ENCODE measurements at regions not wholly inside any gene's neighbourhood (a gene's known extent, or its start where the extent isn't known, plus 50 kb on each side); places are given as distances from the start of the nearest gene placed in this dataset.
A peak's percentile ranks its signal among the peaks of the same experiment; 100 is the strongest.
"Not testable (repeated sequence)": the region's sequence is repeated elsewhere in the genome, so short reads cannot be mapped to it uniquely, and the experiment has no call there.

GRCh38 chr9:88837731-88838130 is 153.5 kb upstream of the S1PR3 start:
- Mint-ChIP-seq H3K4me1 (no peaks in the 10 kb centered on the region), H3K27me3 (ENCODE audit: low read depth) (no peaks in the 10 kb centered on the region), H3K36me3 (0 out of 2 replicates have a peak, but pooled peaks cover 3% of the 10 kb centered on the region), H3K4me3 (no peak overlapping the region), H3K27ac (no peak overlapping the region), H3K9me3 (peaks cover 14% of the 10 kb centered on the region)
- DNase-seq (ENCODE audit: low spot score), result no peak
- POLR2A ChIA-PET, result no interaction called here
- ATAC-seq, result no peak
- CTCF ChIA-PET, result no interaction called here
- TF ChIP-seq SMAD3 (CRISPR knock-in tag; IDR thresholded peaks at IDR 0.05; ENCODE audit: borderline replicate concordance) (no peak), GRHL2 (CRISPR knock-in tag; IDR thresholded peaks at IDR 0.05; ENCODE audit: insufficient replicate concordance, severe bottlenecking) (no peak), E2F4 (CRISPR knock-in tag; IDR thresholded peaks at IDR 0.05; ENCODE audit: borderline replicate concordance, low read depth) (no peak), CDX4 (CRISPR knock-in tag; IDR thresholded peaks at IDR 0.05; ENCODE audit: borderline replicate concordance) (no peak), ATF6 (CRISPR knock-in tag; IDR thresholded peaks at IDR 0.05) (no peak), KAT7 (CRISPR knock-in tag; IDR thresholded peaks at IDR 0.05; ENCODE audit: borderline replicate concordance) (no peak), NR2C2 (CRISPR knock-in tag; IDR thresholded peaks at IDR 0.05) (no peak), RELA (CRISPR knock-in tag; IDR thresholded peaks at IDR 0.05; ENCODE audit: borderline replicate concordance) (no peak), ATF2 (CRISPR knock-in tag; IDR thresholded peaks at IDR 0.05; ENCODE audit: borderline replicate concordance, low read depth) (no peak), E2F5 (CRISPR knock-in tag; IDR thresholded peaks at IDR 0.05) (no peak), CREM (CRISPR knock-in tag; IDR thresholded peaks at IDR 0.05) (no peak)

GRCh38 chr9:88849878-88850277 is 141.4 kb upstream of the S1PR3 start:
- TF ChIP-seq HMGA2 (CRISPR knock-in tag; IDR thresholded peaks at IDR 0.05), result peak; percentile 98
- DNase-seq (ENCODE audit: low spot score); H3K4me1 Mint-ChIP-seq; H3K4me3 Mint-ChIP-seq; POLR2A ChIA-PET; H3K27me3 Mint-ChIP-seq (ENCODE audit: low read depth); CTCF ChIA-PET; ATAC-seq; H3K27ac Mint-ChIP-seq: not testable (repeated sequence)
- peaks cover 22% of the 10 kb centered on the region for H3K36me3 Mint-ChIP-seq
- H3K9me3 Mint-ChIP-seq, result peaks cover 34% of the 10 kb centered on the region

GRCh38 chr9:88852794-88853193 is 138.5 kb upstream of the S1PR3 start:
- POLR2A ChIA-PET, result no interaction called here
- DNase-seq (ENCODE audit: low spot score) (no peak), ATAC-seq (peak; percentile 61)
- no peak for TF ChIP-seq FOXP4 (CRISPR knock-in tag; IDR thresholded peaks at IDR 0.05)
- no peak for TF ChIP-seq ATF6 (CRISPR knock-in tag; IDR thresholded peaks at IDR 0.05)
- TF ChIP-seq ATF3 (CRISPR knock-in tag; conservative IDR thresholded peaks at IDR 0.05), result no peak
- no peak for TF ChIP-seq E2F1 (CRISPR knock-in tag; IDR thresholded peaks at IDR 0.05)
- no peak for TF ChIP-seq ZNF512 (CRISPR knock-in tag; IDR thresholded peaks at IDR 0.05; ENCODE audit: borderline replicate concordance)
- TF ChIP-seq TEAD4 (CRISPR knock-in tag; IDR thresholded peaks at IDR 0.05), result no peak

More at GRCh38 chr9:88852794-88853193, 138.5 kb upstream of the S1PR3 start:
- CTCF ChIA-PET, result no interaction called here
- peaks cover 28% of the 10 kb centered on the region for H3K9me3 Mint-ChIP-seq
- peaks cover 7% of the 10 kb centered on the region; the same call in 1 of the 2 replicates for H3K4me1 Mint-ChIP-seq
- no peaks in the 10 kb centered on the region; the same call in 1 of the 2 replicates for H3K27me3 Mint-ChIP-seq (ENCODE audit: low read depth)
- H3K4me3 Mint-ChIP-seq, result no peak overlapping the region
- no peaks in the 10 kb centered on the region for H3K36me3 Mint-ChIP-seq
- H3K27ac Mint-ChIP-seq, result no peak overlapping the region

Measured in WTC11 (cell line).